ENCODE measurements at regions not wholly inside any gene's neighbourhood (a gene's known extent, or its start where the extent isn't known, plus 50 kb on each side); places are given as distances from the start of the nearest gene placed in this dataset.

DNA sequence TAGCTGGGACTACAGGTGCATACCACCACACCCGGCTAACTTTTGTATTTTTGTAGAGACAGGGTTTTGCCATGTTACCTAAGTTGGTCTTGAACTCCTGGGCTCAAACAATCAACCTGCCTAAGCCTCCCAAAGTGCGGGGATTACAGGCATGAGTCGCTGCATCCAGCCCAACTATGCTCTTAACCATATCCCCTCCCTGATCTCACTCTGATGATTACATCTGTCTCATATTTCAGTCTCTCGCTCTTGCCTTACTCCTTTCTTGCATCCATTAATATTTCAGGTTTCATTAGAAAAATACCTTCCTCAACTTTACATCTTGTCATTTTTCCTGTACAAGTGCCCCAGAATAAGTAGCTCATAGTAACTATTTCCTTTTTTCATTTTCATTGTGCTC lies 61.0 kb upstream of the BASP1 start:
- TF ChIP-seq, protein P1, sequence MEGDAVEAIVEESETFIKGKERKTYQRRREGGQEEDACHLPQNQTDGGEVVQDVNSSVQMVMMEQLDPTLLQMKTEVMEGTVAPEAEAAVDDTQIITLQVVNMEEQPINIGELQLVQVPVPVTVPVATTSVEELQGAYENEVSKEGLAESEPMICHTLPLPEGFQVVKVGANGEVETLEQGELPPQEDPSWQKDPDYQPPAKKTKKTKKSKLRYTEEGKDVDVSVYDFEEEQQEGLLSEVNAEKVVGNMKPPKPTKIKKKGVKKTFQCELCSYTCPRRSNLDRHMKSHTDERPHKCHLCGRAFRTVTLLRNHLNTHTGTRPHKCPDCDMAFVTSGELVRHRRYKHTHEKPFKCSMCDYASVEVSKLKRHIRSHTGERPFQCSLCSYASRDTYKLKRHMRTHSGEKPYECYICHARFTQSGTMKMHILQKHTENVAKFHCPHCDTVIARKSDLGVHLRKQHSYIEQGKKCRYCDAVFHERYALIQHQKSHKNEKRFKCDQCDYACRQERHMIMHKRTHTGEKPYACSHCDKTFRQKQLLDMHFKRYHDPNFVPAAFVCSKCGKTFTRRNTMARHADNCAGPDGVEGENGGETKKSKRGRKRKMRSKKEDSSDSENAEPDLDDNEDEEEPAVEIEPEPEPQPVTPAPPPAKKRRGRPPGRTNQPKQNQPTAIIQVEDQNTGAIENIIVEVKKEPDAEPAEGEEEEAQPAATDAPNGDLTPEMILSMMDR (IDR thresholded peaks at IDR 0.05; ENCODE audit: low read length), result no peak
- no peak for TF ChIP-seq EZH2phosphoT487 (IDR thresholded peaks at IDR 0.05; ENCODE audit: low read length)
- TF ChIP-seq EZH2 (optimal IDR thresholded peaks at IDR 0.05; ENCODE audit: low read depth, low read length), result no peak
